ENCODE measurements at regions not wholly inside any gene's neighbourhood (a gene's known extent, or its start where the extent isn't known, plus 50 kb on each side); places are given as distances from the start of the nearest gene placed in this dataset.

DNA sequence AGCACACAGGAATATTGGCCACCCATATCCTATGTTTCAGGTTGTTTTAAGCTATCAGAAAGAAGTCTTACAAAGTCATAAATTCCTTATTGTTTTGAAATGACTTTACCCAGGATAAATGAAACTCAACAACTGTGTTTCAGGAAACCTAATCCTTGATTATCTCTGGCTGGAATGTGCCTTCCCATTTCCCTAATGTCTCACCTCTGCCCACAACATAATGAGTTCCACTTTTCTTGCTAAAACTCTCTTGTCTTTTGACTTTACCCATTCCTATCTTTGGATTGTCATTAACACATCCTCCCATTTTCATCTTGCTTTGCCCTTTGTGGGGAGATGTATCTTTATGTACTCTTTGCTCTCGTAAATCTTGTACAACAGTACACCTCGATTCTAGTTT lies 200.0 kb upstream of the DNAJC19 start:
- TF ChIP-seq, protein P1, sequence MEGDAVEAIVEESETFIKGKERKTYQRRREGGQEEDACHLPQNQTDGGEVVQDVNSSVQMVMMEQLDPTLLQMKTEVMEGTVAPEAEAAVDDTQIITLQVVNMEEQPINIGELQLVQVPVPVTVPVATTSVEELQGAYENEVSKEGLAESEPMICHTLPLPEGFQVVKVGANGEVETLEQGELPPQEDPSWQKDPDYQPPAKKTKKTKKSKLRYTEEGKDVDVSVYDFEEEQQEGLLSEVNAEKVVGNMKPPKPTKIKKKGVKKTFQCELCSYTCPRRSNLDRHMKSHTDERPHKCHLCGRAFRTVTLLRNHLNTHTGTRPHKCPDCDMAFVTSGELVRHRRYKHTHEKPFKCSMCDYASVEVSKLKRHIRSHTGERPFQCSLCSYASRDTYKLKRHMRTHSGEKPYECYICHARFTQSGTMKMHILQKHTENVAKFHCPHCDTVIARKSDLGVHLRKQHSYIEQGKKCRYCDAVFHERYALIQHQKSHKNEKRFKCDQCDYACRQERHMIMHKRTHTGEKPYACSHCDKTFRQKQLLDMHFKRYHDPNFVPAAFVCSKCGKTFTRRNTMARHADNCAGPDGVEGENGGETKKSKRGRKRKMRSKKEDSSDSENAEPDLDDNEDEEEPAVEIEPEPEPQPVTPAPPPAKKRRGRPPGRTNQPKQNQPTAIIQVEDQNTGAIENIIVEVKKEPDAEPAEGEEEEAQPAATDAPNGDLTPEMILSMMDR (IDR thresholded peaks at IDR 0.05), result no peak
- TF ChIP-seq POLR2A (IDR thresholded peaks at IDR 0.05) (no peak), EP300 (IDR thresholded peaks at IDR 0.05) (no peak), POLR2AphosphoS5 (IDR thresholded peaks at IDR 0.05) (no peak)

Data from upper lobe of left lung (tissue), 4 donors.